OCI-LY1 (cell line): ENCODE measurements at regions not wholly inside any gene's neighbourhood (a gene's known extent, or its start where the extent isn't known, plus 50 kb on each side); places are given as distances from the start of the nearest gene placed in this dataset.

Experiments used
- H2AFZ ChIP-seq: fragments of 200-600 bp; sonication (generic), shearing (Covaris generic); 2 replicates; pipeline ENCODE4 v1.6.0; 2014; ENCODE audit warnings: antibody characterized with exemption, mild to moderate bottlenecking, low read length
- H3F3A ChIP-seq: fragments of 200-600 bp; sonication (generic), shearing (Covaris generic); 2 replicates; pipeline ENCODE4 v1.6.0; 2014; ENCODE audit warnings: mild to moderate bottlenecking, antibody characterized with exemption, low read length, moderate library complexity; ENCODE audit not compliant: insufficient read depth
- H3K27ac ChIP-seq: fragments of 200-600 bp; sonication (generic); 2 replicates; pipeline ENCODE4 v1.5.1; 2014; ENCODE audit warnings: low read length, mixed run types, mild to moderate bottlenecking, low read depth; ENCODE audit not compliant: poor library complexity, severe bottlenecking
- H3K27me3 ChIP-seq: fragments of 200-600 bp; sonication (generic); 2 replicates; pipeline ENCODE4 v1.6.0; 2014; ENCODE audit warnings: antibody characterized with exemption, mild to moderate bottlenecking, low read length, moderate library complexity; ENCODE audit not compliant: insufficient read depth
- H3K36me3 ChIP-seq: fragments of 200-600 bp; sonication (generic); 2 replicates; pipeline ENCODE4 v1.6.1; 2014; ENCODE audit warnings: mild to moderate bottlenecking, antibody characterized with exemption, low read length, moderate library complexity, mixed read lengths; ENCODE audit not compliant: insufficient read depth
- H3K4me1 ChIP-seq: fragments of 200-600 bp; sonication (generic); 2 replicates; pipeline ENCODE4 v1.5.1; 2014; ENCODE audit warnings: mild to moderate bottlenecking, low read length, moderate library complexity; ENCODE audit not compliant: insufficient read depth, severe bottlenecking
- H3K4me2 ChIP-seq: fragments of 200-600 bp; sonication (generic), shearing (Covaris generic); 2 replicates; pipeline ENCODE4 v1.6.1; 2014; ENCODE audit warnings: low read length
- H3K4me3 ChIP-seq: fragments of 200-600 bp; sonication (generic); 2 replicates; pipeline ENCODE4 v1.5.1; 2014; ENCODE audit warnings: low read length, low read depth, mild to moderate bottlenecking, mixed read lengths; ENCODE audit not compliant: poor library complexity, severe bottlenecking
- H3K79me2 ChIP-seq: fragments of 200-600 bp; shearing (Covaris generic); 2 replicates; pipeline ENCODE4 v1.6.1; 2016; ENCODE audit warnings: mixed run types, low read length, mixed read lengths; ENCODE audit not compliant: insufficient read depth
- H3K9ac ChIP-seq: fragments of 200-600 bp; sonication (generic), shearing (Covaris generic); 2 replicates; pipeline ENCODE4 v1.6.1; 2014; ENCODE audit warnings: mild to moderate bottlenecking, low read length, mixed read lengths
- H3K9me2 ChIP-seq: fragments of 200-600 bp; sonication (generic), shearing (Covaris generic); 2 replicates; pipeline ENCODE4 v1.6.1; 2014; ENCODE audit warnings: low read depth, mild to moderate bottlenecking, low read length, mixed read lengths
- H3K9me3 ChIP-seq: fragments of 200-600 bp; shearing (Covaris generic); 2 replicates; pipeline ENCODE4 v1.6.1; 2014; ENCODE audit warnings: low read length, mixed read lengths
- H4K20me1 ChIP-seq: fragments of 200-600 bp; sonication (generic), shearing (Covaris generic); 2 replicates; pipeline ENCODE4 v1.6.0; 2016; ENCODE audit warnings: mild to moderate bottlenecking, low read length; ENCODE audit not compliant: insufficient read depth
- CTCF ChIP-seq: fragments of 200-600 bp; sonication (generic), shearing (Covaris generic); IDR thresholded peaks from 2 replicates; pipeline ENCODE4 v1.5.1; 2017; ENCODE audit warnings: mild to moderate bottlenecking, antibody characterized with exemption, low read length, moderate library complexity, mixed read lengths
- EZH2 ChIP-seq: fragments of 200-600 bp; sonication (generic), shearing (Covaris generic); IDR thresholded peaks from 2 replicates; pipeline ENCODE4 v1.8.0; 2017; ENCODE audit warnings: borderline replicate concordance, mixed run types, mild to moderate bottlenecking, antibody characterized with exemption, low read length, moderate library complexity, mixed read lengths

GRCh38 chr2:74755386-74755785, 78.5 kb upstream of the HK2 start:
- Histone ChIP-seq H3K36me3 (no peaks in the 10 kb centered on the region; the same call in 1 of the 2 replicates), H3K9me3 (0 out of 2 replicates have a peak, but pooled peaks cover 3% of the 10 kb centered on the region), H3K27ac (no peak overlapping the region), H3F3A (no peaks in the 10 kb centered on the region), H3K4me1 (peaks cover 5% of the 10 kb centered on the region), H3K79me2 (no peaks in the 10 kb centered on the region), H3K9me2 (no peaks in the 10 kb centered on the region), H3K4me2 (no peak overlapping the region), H3K4me3 (no peak overlapping the region), H4K20me1 (no peaks in the 10 kb centered on the region), H3K9ac (no peak overlapping the region), H2AFZ (no peak overlapping the region), H3K27me3 (no peaks in the 10 kb centered on the region)
- TF ChIP-seq EZH2 (no peak), CTCF (no peak)

- no peaks in the 10 kb centered on the region for H3K79me2 ChIP-seq
- no peak overlapping the region for H3K4me2 ChIP-seq
- no peaks in the 10 kb centered on the region for H4K20me1 ChIP-seq
- no peaks in the 10 kb centered on the region for H3K9me2 ChIP-seq
- H3K27me3 ChIP-seq, result no peaks in the 10 kb centered on the region
- H3F3A ChIP-seq, result no peaks in the 10 kb centered on the region
- H3K4me1 ChIP-seq, result peaks cover 5% of the 10 kb centered on the region
- no peak overlapping the region for H2AFZ ChIP-seq
- no peak overlapping the region for H3K4me3 ChIP-seq
- 0 out of 2 replicates have a peak, but pooled peaks cover 3% of the 10 kb centered on the region for H3K9me3 ChIP-seq
- TF ChIP-seq CTCF, result no peak
- TF ChIP-seq EZH2, result no peak
- no peaks in the 10 kb centered on the region; the same call in 1 of the 2 replicates for H3K36me3 ChIP-seq
- H3K27ac ChIP-seq, result no peak overlapping the region
- no peak overlapping the region for H3K9ac ChIP-seq
Observed at GRCh38 chr2:74756356-74756890, 77.5 kb upstream of the HK2 start.

- H3K79me2 ChIP-seq, result no peaks in the 10 kb centered on the region
- H2AFZ ChIP-seq, result no peak overlapping the region
- no peak overlapping the region for H3K9ac ChIP-seq
- H3K9me3 ChIP-seq, result 0 out of 2 replicates have a peak, but pooled peaks cover 3% of the 10 kb centered on the region
- no peak overlapping the region for H3K27ac ChIP-seq
- H4K20me1 ChIP-seq, result no peaks in the 10 kb centered on the region
- no peaks in the 10 kb centered on the region; the same call in 1 of the 2 replicates for H3K36me3 ChIP-seq
- no peaks in the 10 kb centered on the region for H3F3A ChIP-seq
- H3K9me2 ChIP-seq, result no peaks in the 10 kb centered on the region
- no peak overlapping the region for H3K4me3 ChIP-seq
- TF ChIP-seq EZH2 (no peak), CTCF (no peak)
- no peak overlapping the region for H3K4me2 ChIP-seq
- H3K27me3 ChIP-seq, result no peaks in the 10 kb centered on the region
- H3K4me1 ChIP-seq, result peaks cover 5% of the 10 kb centered on the region
Observed at GRCh38 chr2:74759986-74760385, 73.9 kb upstream of the HK2 start.
